Mucosa of descending colon (tissue), 3 donors: ENCODE measurements at regions not wholly inside any gene's neighbourhood (a gene's known extent, or its start where the extent isn't known, plus 50 kb on each side); places are given as distances from the start of the nearest gene placed in this dataset.

Experiments
- ATAC-seq: fragments of 200-7000 bp; cut with Tn5 transposase; one replicate; pipeline ENCODE4 v1.9.1; 2020; ENCODE audit warnings: mild to moderate bottlenecking, moderate library complexity
- DNase-seq, 3 donors: peaks; one replicate each; pipeline ENCODE4 v3.0.0-alpha.2; 2020
- H3K36me3 ChIP-seq: fragments of 200-600 bp; one replicate; pipeline ENCODE4 v1.8.0; 2021; ENCODE audit warnings: low read depth, mild to moderate bottlenecking
- H3K4me1 ChIP-seq: fragments of 200-600 bp; one replicate; pipeline ENCODE4 v1.8.0; 2021; ENCODE audit warnings: low read depth, mild to moderate bottlenecking
- H3K4me3 ChIP-seq: fragments of 200-600 bp; one replicate; pipeline ENCODE4 v1.8.0; 2021; ENCODE audit warnings: mild to moderate bottlenecking
- H3K9me3 ChIP-seq: fragments of 200-600 bp; one replicate; pipeline ENCODE4 v1.8.0; 2021; ENCODE audit warnings: mild to moderate bottlenecking
- CTCF ChIP-seq: fragments of 200-600 bp; IDR thresholded peaks from one replicate; pipeline ENCODE4 v1.8.0; 2022; ENCODE audit warnings: antibody characterized with exemption, mild to moderate bottlenecking
- intact Hi-C, 2 donors: fragments of 100-400 bp; cut with DNase I in 1 of 2; cut with micrococcal nuclease in 1 of 2; formaldehyde crosslinking; loops; one replicate each; pipeline versions ENCODE4 v1.11.0 to v1.11.1; 2022; cut with DNase I, micrococcal nuclease
- donor health status: DM: no; HTN: no; CAD: no; lungs with moderate emphysema.
- donor health status: DM: no; HTN: no; CAD: no.
- donor health status: DM: no; HTN: yes; CAD: no.

GRCh38 chr4:134297765-134298164 lies 96.2 kb upstream of the PABPC4L start:
- no peaks in the 10 kb centered on the region for H3K4me1 ChIP-seq
- no peak for ATAC-seq
- no peak for TF ChIP-seq CTCF
- H3K4me3 ChIP-seq = no peak overlapping the region
- intact Hi-C loops = no loop called here
- H3K36me3 ChIP-seq = no peaks in the 10 kb centered on the region
- DNase-seq = no peak
- H3K9me3 ChIP-seq = no peaks in the 10 kb centered on the region

- Histone ChIP-seq H3K4me3 (no peak overlapping the region), H3K9me3 (no peaks in the 10 kb centered on the region), H3K36me3 (no peaks in the 10 kb centered on the region), H3K4me1 (no peaks in the 10 kb centered on the region)
- no peak for ATAC-seq
- no peak for DNase-seq
- TF ChIP-seq CTCF = no peak
- intact Hi-C loops = no loop called here
Observed at GRCh38 chr4:134282680-134283079, 81.1 kb upstream of the PABPC4L start.

GRCh38 chr4:134278675-134279074 lies 77.1 kb upstream of the PABPC4L start:
- no peak for TF ChIP-seq CTCF
- no peak for DNase-seq
- ATAC-seq = no peak
- Histone ChIP-seq H3K4me3 (no peak overlapping the region), H3K36me3 (no peaks in the 10 kb centered on the region), H3K9me3 (no peaks in the 10 kb centered on the region), H3K4me1 (no peaks in the 10 kb centered on the region)
- intact Hi-C loops = no loop called here

- DNase-seq (no peak), ATAC-seq (no peak)
- no peak for TF ChIP-seq CTCF
- Histone ChIP-seq H3K4me3 (no peak overlapping the region), H3K36me3 (no peaks in the 10 kb centered on the region), H3K4me1 (no peaks in the 10 kb centered on the region), H3K9me3 (no peaks in the 10 kb centered on the region)
- intact Hi-C loops = no loop called here
Observed at GRCh38 chr4:134276476-134276875, 74.9 kb upstream of the PABPC4L start.

GRCh38 chr4:134260126-134260525 lies 58.5 kb upstream of the PABPC4L start:
- no peaks in the 10 kb centered on the region for H3K36me3 ChIP-seq
- DNase-seq (no peak), ATAC-seq (no peak)
- no peaks in the 10 kb centered on the region for H3K9me3 ChIP-seq
- no peak for TF ChIP-seq CTCF
- no peak overlapping the region for H3K4me3 ChIP-seq
- intact Hi-C loops = no loop called here
- no peaks in the 10 kb centered on the region for H3K4me1 ChIP-seq
